ENCODE measurements at regions not wholly inside any gene's neighbourhood (a gene's known extent, or its start where the extent isn't known, plus 50 kb on each side); places are given as distances from the start of the nearest gene placed in this dataset.
"Not testable (repeated sequence)": the region's sequence is repeated elsewhere in the genome, so short reads cannot be mapped to it uniquely, and the experiment has no call there.

DNA sequence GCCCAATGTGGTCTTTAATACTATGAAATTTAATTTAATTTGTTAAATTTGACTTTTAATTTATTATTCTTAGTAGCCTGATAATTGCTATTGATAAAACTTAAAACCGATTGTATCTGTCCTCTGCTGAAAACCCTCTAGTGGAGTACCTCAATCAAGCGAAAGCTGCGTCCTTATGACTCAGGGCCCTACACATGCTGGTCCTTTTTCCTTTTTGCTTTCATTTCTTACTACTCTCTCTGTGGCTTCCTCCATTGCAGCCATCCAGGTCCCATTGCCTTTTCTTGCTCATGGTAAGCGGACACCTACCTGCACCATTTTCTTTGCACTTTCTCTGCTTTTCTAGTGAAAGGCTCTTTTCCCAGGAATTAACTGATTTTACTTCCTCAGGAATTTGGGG, 301.1 kb downstream of the INHBA start:
- Histone ChIP-seq H3K27ac (replicated peaks in 1 of 4) (no peak overlapping the region), H3K36me3 (no peaks in the 10 kb centered on the region), H3K27me3 (no peaks in the 10 kb centered on the region), H3K9me3 (no peaks in the 10 kb centered on the region), H3K4me3 (no peak overlapping the region), H3K4me1 (no peaks in the 10 kb centered on the region)
- WGBS, result 84% methylated on average over 4 of the region's 4 CpGs
- intact Hi-C loops (cut with DNase I), result no loop called here
- no peak for DNase-seq (ENCODE audit: extremely low spot score)
- no peak for TF ChIP-seq EP300 (IDR thresholded peaks at IDR 0.05)
- TF ChIP-seq, protein P1, sequence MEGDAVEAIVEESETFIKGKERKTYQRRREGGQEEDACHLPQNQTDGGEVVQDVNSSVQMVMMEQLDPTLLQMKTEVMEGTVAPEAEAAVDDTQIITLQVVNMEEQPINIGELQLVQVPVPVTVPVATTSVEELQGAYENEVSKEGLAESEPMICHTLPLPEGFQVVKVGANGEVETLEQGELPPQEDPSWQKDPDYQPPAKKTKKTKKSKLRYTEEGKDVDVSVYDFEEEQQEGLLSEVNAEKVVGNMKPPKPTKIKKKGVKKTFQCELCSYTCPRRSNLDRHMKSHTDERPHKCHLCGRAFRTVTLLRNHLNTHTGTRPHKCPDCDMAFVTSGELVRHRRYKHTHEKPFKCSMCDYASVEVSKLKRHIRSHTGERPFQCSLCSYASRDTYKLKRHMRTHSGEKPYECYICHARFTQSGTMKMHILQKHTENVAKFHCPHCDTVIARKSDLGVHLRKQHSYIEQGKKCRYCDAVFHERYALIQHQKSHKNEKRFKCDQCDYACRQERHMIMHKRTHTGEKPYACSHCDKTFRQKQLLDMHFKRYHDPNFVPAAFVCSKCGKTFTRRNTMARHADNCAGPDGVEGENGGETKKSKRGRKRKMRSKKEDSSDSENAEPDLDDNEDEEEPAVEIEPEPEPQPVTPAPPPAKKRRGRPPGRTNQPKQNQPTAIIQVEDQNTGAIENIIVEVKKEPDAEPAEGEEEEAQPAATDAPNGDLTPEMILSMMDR (IDR thresholded peaks at IDR 0.05), result no peak
- no peak for TF ChIP-seq POLR2AphosphoS5 (IDR thresholded peaks at IDR 0.05)
- no peak for TF ChIP-seq POLR2A (IDR thresholded peaks at IDR 0.05; ENCODE audit: low read depth)

DNA sequence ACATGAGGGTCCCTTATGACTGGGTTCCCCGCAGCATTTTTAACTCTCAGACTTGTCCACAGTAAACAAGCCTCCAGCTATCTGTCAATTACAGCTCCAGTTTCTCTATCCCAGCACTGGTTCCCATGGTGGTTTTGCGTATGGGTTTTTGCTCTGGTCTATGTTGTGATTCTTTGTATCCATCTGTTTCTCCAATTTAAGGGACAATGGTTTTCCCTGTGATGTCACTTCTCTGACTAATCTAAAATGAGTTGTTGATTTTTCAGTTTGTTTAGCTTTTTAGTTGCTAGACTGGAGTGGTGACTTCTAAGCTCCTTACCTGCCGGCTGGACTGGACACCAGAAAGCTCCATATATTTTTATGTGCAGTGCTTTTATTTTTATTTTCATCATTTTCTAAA, 303.7 kb downstream of the INHBA start:
- no peaks in the 10 kb centered on the region for H3K36me3 ChIP-seq
- intact Hi-C loops (cut with DNase I), result no loop called here
- H3K27ac ChIP-seq (replicated peaks in 1 of 4), result no peak overlapping the region
- H3K27me3 ChIP-seq, result no peaks in the 10 kb centered on the region
- H3K4me1 ChIP-seq, result no peaks in the 10 kb centered on the region
- no peak for TF ChIP-seq POLR2A (IDR thresholded peaks at IDR 0.05; ENCODE audit: low read depth)
- no peak for TF ChIP-seq POLR2AphosphoS5 (IDR thresholded peaks at IDR 0.05)
- TF ChIP-seq EP300 (IDR thresholded peaks at IDR 0.05), result no peak
- TF ChIP-seq, protein P1 (IDR thresholded peaks at IDR 0.05), result no peak
- DNase-seq (ENCODE audit: extremely low spot score), result no peak
- H3K9me3 ChIP-seq, result no peaks in the 10 kb centered on the region
- no peak overlapping the region for H3K4me3 ChIP-seq
- 93% methylated on average over 3 of the region's 3 CpGs for WGBS

DNA sequence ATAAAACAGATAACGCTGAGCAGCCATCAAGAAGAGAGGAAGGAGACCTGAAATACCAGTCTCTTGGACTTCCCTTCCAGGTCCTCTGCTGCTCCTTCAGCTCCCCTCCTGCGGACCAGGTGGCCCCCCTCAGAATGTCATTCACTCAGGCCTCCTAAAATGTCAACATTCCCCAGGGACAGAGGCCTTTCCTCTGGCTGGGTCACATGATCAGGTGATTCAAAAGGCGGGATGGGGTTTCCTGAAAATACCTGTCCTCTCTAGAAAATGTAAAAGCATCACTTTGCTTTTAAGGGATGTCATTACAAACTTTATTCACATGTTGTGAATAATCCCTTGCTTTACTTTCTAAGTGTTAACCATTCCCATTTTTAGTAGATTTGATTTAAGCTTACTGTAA, 311.1 kb downstream of the INHBA start:
- TF ChIP-seq POLR2AphosphoS5 (IDR thresholded peaks at IDR 0.05), result no peak
- no peak for TF ChIP-seq POLR2A (IDR thresholded peaks at IDR 0.05; ENCODE audit: low read depth)
- TF ChIP-seq, protein P1 (IDR thresholded peaks at IDR 0.05), result no peak
- no peak for TF ChIP-seq EP300 (IDR thresholded peaks at IDR 0.05)
- Histone ChIP-seq H3K27me3 (no peaks in the 10 kb centered on the region), H3K9me3 (no peaks in the 10 kb centered on the region), H3K36me3 (no peaks in the 10 kb centered on the region), H3K4me3 (no peak overlapping the region), H3K4me1 (no peaks in the 10 kb centered on the region), H3K27ac (replicated peaks in 1 of 4) (no peak overlapping the region)
- DNase-seq (ENCODE audit: extremely low spot score), result no peak
- intact Hi-C loops (cut with DNase I), result no loop called here
- WGBS, result 84% methylated on average over 3 of the region's 3 CpGs

DNA sequence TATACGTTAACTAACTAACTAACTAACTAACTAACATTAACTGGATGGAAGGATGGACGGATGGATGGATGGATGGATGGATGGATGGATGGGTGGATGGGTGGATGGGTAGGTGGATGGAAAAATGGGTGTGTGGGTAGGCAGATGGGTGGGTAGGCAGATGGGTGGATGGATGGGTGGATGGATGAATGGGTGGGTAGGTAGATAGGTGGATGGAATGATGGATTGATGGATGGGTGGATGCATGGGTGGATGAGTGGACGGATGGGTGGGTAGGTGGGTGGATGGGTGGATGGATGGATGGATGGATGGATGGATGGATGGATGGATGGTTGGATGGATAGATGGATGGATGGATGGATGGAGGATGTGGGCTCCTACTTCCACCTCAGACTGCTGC, 314.0 kb downstream of the INHBA start:
- H3K36me3 ChIP-seq; H3K4me3 ChIP-seq; H3K27me3 ChIP-seq; DNase-seq (ENCODE audit: extremely low spot score); H3K27ac ChIP-seq (replicated peaks in 1 of 4); H3K9me3 ChIP-seq; H3K4me1 ChIP-seq; intact Hi-C loops (cut with DNase I): not testable (repeated sequence)
- WGBS, result 94% methylated on average over 3 of the region's 3 CpGs

DNA sequence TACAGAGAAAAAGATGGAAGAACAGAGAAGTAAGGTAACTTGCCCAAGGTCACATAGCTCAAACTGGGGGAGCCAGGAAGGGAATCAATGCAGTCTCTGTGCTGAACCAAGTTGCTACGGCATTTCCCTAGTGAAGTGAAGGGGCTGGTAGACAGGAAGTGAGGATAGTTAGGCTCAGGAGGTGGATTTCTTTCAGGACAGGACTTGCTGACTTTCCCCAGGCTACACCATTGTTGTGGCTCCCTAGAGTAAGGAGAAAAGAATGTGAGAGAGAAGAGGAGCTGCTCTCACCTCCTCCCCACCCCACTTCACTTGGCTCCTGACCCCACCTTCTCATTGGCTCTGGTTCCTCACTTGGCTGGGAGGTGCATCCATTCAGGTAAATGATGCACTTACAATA, 316.9 kb downstream of the INHBA start:
- no peak overlapping the region for H3K27ac ChIP-seq (replicated peaks in 1 of 4)
- peaks cover 0 to 3% (median 0%) of the 10 kb centered on the region in 4 donors for H3K4me1 ChIP-seq
- H3K36me3 ChIP-seq, result no peaks in the 10 kb centered on the region
- intact Hi-C loops (cut with DNase I), result no loop called here
- H3K27me3 ChIP-seq, result no peaks in the 10 kb centered on the region
- no peaks in the 10 kb centered on the region for H3K9me3 ChIP-seq
- no peak for DNase-seq (ENCODE audit: extremely low spot score)
- no peak overlapping the region for H3K4me3 ChIP-seq
- TF ChIP-seq POLR2AphosphoS5 (IDR thresholded peaks at IDR 0.05) (no peak), EP300 (IDR thresholded peaks at IDR 0.05) (no peak), POLR2A (IDR thresholded peaks at IDR 0.05; ENCODE audit: low read depth) (no peak)
- TF ChIP-seq, protein P1 (IDR thresholded peaks at IDR 0.05), result no peak
- WGBS, result 96% methylated on average over 1 of the region's 1 CpG
